Cardiac fibroblast (primary cell): ENCODE measurements at regions not wholly inside any gene's neighbourhood (a gene's known extent, or its start where the extent isn't known, plus 50 kb on each side); places are given as distances from the start of the nearest gene placed in this dataset.

Experiments used
- DNase-seq, 2 donors: peaks; one replicate each; pipeline versions ENCODE4 v3.0.0 to v3.0.0-alpha.2; 2010; ENCODE audit warnings: low read depth in 2 of 2
- H3K4me3 ChIP-seq, 2 donors: replicated peaks in 1 of 2; 1 replicate in 1 of 2; 2 replicates in 1 of 2; pipeline ENCODE4 v1.5.1; 2011; ENCODE audit warnings: low read depth in 2 of 2, low read length in 2 of 2, mild to moderate bottlenecking in 2 of 2, moderate library complexity in 1 of 2
- TF ChIP-seq, protein P1 (sequence below): IDR thresholded peaks from one replicate; pipeline ENCODE4 v1.5.1; 2011; ENCODE audit warnings: low read depth, mild to moderate bottlenecking, low read length, inconsistent platforms

- H3K4me3 ChIP-seq = no peak overlapping the region
- TF ChIP-seq, protein P1, sequence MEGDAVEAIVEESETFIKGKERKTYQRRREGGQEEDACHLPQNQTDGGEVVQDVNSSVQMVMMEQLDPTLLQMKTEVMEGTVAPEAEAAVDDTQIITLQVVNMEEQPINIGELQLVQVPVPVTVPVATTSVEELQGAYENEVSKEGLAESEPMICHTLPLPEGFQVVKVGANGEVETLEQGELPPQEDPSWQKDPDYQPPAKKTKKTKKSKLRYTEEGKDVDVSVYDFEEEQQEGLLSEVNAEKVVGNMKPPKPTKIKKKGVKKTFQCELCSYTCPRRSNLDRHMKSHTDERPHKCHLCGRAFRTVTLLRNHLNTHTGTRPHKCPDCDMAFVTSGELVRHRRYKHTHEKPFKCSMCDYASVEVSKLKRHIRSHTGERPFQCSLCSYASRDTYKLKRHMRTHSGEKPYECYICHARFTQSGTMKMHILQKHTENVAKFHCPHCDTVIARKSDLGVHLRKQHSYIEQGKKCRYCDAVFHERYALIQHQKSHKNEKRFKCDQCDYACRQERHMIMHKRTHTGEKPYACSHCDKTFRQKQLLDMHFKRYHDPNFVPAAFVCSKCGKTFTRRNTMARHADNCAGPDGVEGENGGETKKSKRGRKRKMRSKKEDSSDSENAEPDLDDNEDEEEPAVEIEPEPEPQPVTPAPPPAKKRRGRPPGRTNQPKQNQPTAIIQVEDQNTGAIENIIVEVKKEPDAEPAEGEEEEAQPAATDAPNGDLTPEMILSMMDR = no peak
- no peak for DNase-seq
Measured at GRCh38 chr9:118209343-118209742, 505.1 kb downstream of the TLR4 start.

- DNase-seq = no peak
- H3K4me3 ChIP-seq = no peak overlapping the region
- TF ChIP-seq, protein P1 = no peak
Measured at GRCh38 chr9:118215549-118215948, 511.3 kb downstream of the TLR4 start.

- H3K4me3 ChIP-seq = no peak overlapping the region
- TF ChIP-seq, protein P1 = no peak
- DNase-seq = no peak
Measured at GRCh38 chr9:118222375-118222774, 518.2 kb downstream of the TLR4 start.

- TF ChIP-seq, protein P1 = no peak
- H3K4me3 ChIP-seq = no peak overlapping the region
- no peak for DNase-seq
Measured at GRCh38 chr9:118223111-118223510, 518.9 kb downstream of the TLR4 start.

DNA sequence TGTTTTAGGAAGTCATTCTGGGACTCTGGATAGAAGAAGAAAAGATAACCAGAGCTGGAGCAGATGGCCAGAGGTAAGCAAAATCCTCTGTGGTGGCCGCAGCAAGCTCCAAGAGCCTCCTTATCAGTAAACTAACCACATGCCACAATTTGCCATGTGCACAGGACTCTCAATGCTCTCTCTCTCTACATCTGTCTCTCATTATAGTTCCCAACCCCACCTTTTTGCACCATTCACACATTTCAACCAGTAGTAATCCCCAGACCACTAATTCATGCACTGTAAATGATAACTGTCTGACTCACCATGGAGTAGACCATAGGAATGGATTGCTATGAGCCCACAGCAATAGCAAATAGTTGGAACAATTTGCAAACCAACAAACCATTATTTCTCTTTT, 526.1 kb downstream of the TLR4 start:
- TF ChIP-seq, protein P1 = no peak
- H3K4me3 ChIP-seq = no peak overlapping the region
- no peak for DNase-seq

- DNase-seq = no peak
- no peak overlapping the region for H3K4me3 ChIP-seq
- TF ChIP-seq, protein P1 = no peak
Measured at GRCh38 chr9:118236625-118237024, 532.4 kb downstream of the TLR4 start.

DNA sequence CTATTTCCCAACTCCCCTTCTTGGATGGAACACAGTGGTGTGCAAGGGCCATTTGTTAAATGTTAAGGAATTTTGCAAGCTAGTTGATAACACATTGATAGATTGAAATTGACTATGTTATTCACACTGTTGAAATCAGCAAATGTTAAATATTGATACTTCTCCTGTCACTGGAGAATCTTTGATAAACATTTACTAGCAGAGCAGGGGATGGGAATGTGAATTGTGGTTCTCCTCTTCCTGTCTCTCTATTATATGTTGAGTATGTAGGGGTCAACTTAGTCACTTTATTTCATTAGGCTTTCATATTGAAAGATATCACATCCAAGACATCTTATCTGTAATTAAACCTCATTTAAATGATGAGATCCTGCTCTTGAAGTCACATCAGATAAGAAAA, 533.9 kb downstream of the TLR4 start:
- no peak overlapping the region for H3K4me3 ChIP-seq
- DNase-seq = no peak
- TF ChIP-seq, protein P1 = no peak
